ENCODE measurements at regions not wholly inside any gene's neighbourhood (a gene's known extent, or its start where the extent isn't known, plus 50 kb on each side); places are given as distances from the start of the nearest gene placed in this dataset.

DNA sequence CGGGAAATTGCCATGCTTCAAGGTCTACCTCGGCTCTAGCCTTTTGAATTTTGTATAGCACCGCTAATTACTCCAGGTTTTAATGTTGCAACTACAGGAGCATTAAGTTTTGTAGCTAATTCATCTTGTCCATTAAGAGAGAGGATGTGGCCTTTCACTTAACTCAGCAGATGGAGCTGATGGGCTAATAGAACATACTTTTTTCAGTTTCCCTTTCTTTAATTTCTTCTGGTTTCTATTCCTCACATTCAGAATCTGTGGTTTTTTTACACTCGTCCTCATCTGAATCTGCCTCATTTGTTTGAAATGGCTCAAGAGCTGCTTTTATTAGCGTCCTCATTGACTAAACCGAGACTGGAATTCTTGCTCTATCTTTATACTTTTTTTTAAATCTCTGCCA, 2085.7 kb upstream of the C9orf72 start:
- DNase-seq: no peak

DNA sequence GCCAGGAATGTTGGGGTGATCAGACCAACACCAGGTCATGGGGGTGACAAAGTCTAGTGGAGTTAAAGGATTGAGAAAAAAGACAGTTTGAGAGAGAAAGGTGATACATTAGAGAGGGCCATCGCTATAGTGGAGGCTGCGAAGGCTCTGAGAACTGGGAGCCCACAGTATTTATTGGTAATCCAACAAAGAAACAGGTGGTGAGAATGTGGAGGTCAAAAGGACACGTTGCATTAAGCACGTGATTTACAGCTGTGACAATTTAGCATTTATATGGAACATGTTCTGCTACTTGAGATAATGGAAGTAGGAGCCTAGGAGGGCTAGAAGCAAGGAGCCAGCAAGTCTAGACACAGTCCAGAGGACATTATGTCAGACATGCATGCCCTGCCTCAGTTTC, 2086.5 kb upstream of the C9orf72 start:
- DNase-seq: no peak

DNA sequence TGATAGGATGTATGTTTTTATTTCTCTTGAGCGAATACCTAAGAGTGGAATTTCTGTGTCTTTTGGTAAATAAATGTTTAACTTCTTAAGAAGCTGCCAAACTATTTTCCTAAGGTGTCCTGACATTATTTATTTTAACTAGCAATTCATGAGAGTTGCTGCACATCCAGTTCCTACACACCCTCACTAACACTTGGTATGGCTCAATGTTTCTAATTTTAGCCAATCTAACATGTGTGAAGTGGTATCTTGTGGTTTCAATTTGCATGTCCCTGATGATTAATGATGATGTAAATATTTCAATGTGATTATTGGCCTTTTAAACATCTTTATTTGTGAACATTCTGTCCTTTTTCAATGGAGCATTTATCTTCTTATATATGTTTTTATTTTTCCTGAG, 2095.5 kb upstream of the C9orf72 start:
- DNase-seq: no peak

DNA sequence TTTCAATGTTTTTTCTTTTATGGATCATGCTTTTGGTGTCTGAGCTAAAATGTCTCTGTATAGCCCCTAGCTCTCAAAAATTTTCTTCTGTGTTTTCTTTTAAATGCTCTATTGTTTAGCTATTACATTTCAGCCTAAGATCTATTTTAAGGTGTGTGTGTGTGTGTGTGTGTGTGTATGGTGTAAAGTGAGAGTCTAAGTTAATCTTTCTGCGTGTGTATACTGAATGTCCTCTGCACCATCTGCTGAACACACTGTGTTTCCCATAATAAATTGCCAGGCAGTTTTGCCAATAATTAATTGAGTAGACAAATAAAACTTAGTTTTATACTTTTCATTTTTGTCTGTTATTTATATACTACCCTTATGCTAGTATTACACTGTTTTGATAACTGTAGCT, 2096.3 kb upstream of the C9orf72 start:
- no peak for DNase-seq

DNA sequence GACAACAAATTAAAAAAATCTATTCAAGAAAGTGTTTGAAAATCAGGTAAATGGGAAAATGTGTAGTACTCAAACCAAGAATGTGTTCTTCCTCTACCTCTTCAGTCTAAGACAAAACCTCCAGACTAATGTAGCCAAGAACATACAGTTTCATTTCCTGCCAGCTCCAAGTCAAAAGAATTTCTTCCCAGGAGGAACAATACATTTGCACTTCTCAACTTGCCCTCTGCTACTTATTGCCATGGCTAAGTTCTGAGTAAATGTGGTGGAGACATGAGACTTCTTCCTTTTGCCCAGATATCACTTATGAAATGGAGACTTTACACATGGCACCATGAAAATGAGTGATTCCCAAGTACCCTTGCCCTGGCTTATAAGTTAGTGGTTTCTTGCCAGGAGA, 2112.2 kb upstream of the C9orf72 start:
- no peak for DNase-seq

DNA sequence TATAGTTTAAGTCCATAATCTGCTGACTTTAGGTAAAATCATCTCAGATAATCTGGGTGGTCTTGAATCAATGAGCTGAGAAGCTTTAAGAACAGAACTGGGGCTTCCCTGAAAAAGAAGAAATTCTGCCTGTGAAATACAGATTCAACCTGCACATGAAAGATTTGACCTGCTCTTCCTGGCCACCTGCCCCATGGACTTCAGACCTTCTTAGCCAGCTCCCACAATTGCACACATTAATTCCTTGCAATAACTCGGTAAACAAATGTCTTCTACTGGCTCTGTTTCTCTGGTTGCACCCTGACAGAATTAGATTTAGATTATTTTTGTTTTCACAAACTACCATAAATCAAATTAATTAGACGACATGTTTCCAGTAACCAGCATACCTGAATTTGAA, 2117.9 kb upstream of the C9orf72 start:
- DNase-seq: no peak

DNA sequence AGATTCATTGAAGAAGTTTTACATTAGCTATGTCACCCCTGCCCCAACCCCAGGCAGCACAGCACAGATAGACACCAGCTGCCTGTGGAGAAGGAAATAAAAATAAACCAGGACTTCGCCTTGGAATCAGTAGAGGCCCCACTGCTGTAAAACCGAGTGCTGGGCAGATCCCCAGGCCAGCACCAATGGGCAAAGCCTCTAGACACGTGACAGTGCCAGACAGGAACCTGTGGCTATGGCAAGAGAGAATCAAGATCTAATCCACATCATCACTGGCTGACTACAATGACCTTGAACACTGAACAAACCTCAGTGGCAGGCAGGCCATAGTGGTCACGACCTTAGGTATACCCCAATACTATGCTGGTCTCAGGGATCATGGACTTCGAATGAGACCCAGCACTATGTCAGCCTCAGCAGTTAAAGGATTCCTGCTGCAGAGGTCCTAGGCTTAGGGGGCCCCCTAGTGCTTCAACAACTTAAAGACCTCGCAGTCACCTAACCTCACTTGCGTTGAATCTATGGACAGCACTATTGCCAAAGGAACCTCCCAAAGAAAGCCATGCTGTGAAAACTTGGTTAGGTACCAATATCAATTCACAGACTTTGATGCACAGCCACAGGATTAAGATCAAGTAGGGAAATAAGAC, 2118.6 kb upstream of the C9orf72 start:
- no peak for DNase-seq

DNA sequence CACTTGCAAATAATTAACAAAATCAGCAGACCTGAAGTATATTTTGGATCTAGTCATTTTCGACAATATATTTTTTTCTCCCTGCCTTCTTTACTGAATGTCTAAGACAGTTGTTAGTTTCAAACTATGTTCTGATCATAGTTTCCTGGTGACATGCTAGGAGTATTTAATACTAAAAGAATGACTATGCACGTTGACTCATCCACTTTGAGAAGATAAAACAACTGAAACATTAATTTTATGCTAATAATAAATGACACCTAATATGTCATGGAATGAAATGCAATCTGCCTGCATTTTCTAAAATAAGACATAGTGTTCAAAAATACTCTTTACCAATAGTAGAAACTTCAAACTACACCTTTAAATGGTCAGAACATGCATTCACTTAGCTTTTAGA, 2123.7 kb upstream of the C9orf72 start:
- no peak for DNase-seq

DNA sequence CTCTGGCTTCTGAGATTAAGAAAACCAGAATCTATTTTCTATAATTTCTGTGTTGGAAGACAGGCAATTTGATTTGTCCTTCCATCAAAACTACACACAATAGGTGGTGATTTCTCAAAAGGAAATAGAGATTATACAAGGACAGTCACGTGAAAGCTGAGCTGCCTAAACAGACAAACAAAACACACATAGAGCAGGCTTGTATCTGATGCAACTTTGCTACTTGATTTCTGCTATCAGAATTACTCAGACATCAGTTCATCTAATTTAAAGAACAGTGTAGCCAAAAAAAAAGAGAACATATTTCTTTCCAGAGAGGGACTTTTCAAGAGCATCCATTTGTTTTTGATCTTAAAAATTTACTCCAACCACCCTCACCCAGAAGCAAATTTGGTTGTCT, 2128.3 kb upstream of the C9orf72 start:
- no peak for DNase-seq

DNA sequence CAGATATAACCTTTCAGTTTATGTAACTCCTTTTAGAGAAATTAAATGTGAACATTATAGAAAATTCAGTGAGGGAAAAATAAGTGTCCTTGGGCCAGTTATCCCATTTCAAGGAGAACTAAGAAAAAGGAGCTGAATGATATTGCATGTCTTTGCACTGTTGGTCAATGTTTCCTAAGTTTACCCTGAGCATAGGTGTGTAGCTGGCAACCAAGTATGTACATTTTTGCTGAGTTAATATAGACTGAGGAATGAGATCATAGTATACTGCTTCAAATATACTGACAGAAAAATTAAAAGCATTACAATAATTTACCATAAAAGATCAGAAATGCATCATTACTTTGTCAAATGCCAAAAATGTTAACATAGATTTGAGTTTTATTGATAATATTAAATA, 2128.7 kb upstream of the C9orf72 start:
- no peak for DNase-seq

DNA sequence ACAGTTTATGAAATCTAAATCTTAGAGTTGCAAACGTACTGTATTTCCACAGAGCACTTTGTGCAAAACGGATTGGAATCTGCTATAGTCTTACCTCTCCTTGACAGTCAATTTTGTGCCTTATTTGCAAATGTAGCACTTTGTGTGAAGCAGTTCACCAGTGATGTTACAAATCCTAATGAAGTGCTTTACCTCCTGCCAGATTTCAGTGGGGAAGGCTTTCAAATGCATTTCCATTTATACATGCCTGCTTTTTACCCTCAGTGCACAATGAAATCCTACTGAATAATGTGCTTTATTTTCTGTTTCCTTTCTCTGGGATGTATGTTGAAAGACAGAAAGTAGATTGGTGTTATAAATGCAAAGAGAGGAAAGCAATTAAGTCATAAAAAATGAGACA, 2141.6 kb upstream of the C9orf72 start:
- no peak for DNase-seq

DNA sequence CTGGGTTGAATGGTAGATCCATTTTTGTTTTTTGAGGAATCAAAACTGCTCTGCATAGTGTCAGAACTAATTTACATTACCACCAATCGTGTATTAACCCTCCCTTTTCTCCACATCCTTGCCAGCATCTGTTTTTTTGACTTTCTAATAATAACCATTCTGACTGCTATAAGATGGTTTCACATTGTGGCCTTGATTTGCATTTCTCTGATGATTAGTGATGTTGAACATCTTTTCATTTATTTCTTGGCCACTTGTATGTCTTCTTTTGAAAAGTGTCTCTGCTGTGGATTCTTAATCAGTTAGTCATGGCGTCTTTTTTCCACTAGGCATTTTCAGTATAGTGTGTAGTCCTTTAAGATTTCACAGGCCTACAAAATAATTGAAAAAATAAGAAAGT, 2144.3 kb upstream of the C9orf72 start:
- DNase-seq: no peak

DNA sequence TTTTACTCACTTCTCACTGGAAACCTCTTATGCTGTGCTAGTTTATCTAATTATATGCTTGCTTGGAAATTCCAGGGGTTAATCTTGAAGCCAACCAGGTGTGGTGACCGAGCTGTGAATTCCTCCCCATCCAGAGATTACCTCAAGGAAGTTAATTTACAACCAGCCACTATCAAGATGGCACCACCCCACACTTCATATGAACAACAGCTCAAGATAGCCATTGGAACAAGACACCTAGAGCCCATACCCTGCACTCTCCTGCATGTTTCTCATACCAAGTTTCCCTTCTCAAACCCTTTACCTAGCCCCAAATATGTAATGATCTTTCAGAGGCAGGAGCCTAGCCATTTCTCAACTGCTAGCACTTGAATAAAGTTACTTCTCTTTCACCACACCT, 2156.9 kb upstream of the C9orf72 start:
- DNase-seq: no peak

DNA sequence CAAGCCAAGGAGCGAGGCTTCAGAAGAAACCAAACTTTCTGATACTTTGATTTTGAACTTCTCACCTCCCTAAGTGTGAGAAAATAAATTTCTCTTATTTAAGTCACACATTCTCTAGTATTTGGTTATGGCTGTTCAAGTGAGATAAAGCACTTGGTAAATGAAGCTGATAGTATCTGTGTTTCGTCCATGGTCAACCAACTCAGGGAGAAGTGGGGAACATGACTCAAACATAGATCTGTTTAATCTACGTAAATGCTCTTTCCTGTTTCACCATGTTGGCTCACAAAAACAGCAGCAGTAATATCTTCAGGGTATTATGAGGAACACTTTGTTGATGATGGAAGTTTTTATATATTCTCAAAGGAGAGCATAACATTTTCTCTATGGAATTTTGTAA, 2167.2 kb upstream of the C9orf72 start:
- no peak for DNase-seq

DNA sequence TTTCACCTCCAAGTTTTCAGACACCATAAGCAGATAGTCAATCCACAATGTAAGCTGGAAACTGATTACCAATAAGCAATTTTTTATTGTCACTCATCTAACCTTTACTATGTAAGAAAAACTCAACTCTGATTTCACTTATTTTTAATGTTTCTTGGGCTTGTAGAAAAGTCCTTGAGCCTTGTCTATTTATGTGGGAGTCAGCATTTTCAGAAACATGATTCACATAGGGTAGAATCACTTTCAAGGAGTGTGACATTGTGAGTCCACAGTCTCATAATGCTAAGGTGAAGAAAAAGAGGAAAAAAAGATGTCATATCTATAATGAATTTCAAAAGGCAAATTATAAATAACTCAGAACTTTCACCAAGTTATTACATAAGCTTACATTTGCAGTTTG, 2167.9 kb upstream of the C9orf72 start:
- DNase-seq: no peak

DNA sequence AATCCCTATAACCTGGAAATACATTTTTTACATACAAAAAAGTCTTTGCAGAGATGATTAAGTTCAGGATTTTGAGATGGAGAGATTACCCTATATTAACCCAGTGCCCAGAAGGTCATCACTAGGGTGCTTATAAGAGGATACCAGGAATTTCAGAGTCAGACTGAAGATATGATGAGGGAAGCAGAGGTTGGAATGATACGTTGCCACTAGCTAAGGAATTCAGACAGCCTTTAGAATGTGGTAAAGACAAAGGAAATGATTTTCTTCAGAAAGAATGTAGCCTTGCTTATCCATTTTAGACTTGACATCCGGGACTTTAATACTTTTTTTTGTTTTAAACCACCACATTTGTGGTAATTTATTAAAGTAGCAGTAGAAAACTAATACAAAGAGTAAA, 2176.8 kb upstream of the C9orf72 start:
- no peak for DNase-seq

DNA sequence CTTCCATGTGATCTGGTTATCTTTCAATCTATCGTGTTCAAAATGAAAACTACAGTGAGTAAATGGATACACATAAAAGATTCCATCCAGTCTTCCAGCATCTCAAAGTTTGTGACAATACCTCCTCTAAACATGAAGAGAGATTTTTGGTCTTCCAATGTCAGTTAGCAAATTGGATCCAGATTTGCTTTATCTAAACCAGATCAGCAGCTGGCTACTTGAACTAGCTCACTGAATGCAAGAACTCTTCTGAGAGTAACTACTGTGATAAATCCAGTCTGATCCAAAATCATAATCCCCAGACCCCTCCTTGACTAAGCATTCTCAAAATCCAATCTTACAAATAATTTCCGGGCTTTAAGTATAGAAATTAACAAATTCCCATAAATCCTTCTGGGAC, 2177.9 kb upstream of the C9orf72 start:
- no peak for DNase-seq

DNA sequence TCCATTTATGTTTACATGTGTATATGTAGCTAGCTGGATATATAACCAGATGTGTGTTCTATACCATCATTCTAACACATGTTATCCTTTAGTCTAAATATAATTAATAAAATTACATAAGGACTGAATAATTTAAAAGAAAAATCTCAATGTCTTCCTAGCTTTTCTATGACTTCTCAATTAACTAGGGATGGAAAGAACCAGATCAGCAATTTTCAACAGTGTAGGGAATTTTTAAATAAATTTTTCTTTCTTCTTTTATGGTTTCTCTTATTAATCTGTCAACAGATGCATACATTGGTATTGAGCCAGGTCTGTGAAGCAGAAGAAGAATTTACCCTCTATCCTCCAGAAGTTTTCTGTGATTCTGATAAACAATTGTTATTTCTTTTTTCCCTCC, 2180.4 kb upstream of the C9orf72 start:
- no peak for DNase-seq

DNA sequence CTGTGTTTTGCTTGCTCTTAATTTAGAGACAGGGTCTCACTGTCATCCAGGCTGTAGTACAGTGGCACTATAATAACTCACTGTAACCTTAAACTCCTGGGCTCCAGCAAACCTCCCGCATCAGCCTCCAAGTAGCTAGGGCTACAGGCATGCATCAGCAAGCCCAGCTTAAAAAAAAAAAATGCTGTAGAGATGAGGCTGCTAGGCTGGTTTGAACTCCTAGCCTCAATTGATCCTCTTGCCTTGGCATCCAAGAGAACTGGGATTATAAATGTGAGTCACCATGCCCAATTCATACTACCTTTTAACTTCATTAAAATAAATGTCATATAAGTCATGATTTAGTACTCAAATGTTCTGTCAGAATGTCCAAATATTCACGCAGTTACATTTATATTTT, 2195.7 kb upstream of the C9orf72 start:
- no peak for DNase-seq

DNA sequence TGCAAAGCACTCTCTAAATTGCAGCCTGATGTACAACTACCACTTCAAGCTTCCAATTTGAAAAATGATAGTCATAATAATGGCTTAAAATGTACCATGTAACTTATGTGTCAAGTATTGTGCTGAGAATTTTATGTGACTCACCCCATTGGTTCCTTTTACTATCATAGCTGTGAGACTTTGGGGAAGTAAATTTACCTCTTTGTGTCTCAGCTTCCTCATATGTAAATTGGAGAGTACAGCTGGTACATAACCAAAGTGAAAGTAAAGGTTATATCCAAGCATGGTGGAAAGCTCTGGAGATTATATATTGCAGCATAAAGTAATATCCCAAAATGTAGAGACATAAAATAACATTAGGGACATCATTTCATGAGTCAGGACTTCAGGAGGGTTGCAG, 2200.4 kb upstream of the C9orf72 start:
- DNase-seq: no peak

DNA sequence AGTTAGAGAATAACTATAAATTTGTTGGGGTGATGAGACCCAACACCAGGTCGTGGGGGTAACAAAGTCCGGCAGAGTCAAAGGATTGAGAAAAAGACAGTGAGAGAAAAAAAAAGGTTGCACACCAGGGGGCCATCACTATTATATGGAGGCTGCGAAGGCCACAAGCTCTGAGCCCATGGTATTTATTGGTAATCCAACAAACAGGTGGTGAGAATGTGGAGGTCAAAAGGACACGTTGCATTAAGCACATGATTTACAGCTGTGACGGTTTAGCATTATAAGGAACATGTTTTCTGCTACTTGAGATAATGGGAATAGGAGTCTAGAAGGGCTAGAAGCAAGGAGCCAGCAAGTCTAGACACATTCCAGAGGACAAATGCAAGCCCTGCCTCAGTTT, 2202.2 kb upstream of the C9orf72 start:
- DNase-seq: no peak

DNA sequence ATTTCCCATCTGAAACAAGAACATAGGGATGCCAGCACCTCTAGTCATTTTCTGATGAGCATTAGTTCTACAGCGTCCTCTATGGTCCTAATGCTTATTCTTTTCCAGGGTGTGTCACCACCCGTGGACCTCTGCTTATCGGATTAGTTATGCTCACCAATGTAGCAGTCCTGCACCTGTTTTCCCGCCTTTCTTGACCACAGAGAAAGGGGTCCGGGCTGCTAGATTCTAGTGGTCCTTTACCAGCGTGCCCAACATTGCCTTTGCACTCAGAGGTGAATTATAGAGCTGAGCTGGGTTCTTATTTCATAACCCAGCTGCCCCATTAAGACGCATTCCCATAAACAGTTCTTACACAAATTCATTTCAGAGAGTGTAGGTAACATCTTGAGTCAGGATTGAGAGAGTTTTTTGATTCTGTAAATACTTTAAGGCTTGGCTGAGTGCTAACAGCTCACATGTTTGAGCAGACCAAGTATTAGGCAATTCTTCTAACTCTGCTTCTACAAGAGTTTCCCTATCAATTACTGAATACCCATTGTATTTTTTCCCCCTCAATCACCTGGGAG, 2205.1 kb upstream of the C9orf72 start:
- no peak for DNase-seq

DNA sequence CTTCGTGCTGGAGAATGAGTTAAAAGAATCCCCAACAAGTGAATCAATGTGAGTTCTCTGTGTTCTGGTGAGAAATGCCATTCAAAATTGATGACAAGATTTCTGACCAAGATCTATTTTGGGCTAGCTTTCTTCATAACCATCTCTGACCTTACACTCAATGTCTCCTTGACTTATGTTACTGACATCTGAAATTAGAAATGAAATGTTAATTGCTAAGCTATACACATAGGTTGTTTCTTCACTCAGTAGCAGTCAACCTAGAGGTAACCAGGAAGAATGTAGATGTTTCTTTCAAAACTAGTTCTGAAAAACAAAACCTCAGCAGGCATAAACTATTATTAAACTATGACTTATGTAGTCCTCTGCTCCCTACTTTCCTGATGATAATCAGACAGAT, 2220.7 kb upstream of the C9orf72 start:
- DNase-seq: no peak

DNA sequence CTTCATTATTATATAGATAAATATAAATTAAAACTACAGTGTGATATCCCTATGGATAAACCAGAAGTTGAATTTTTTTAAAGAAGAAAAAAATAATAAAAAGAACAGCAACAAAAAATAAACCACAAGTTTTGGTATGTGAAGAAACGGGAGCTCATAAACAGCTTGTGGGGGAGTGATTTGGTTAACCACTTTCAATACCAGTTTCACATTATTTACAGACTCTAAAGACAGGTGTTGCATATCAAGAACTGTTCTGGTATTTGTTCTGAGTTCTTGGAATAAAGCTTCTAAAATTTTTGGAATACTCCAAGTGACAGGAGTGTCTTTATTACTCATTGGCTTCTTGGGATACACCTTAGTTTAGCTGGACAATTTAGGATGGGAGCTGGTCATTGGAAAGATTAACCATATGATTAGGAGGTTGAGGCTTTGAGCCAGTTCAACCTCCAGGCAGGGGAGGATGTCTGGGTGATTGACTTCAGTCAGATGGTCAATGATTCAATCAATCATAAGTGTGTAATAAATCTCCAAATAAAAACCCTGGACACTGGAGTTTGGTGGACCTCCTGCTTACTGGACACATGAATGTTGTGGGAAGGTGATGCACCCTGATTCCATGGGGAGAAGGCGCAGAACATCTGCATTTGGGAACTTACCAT, 2223.1 kb upstream of the C9orf72 start:
- no peak for DNase-seq

DNA sequence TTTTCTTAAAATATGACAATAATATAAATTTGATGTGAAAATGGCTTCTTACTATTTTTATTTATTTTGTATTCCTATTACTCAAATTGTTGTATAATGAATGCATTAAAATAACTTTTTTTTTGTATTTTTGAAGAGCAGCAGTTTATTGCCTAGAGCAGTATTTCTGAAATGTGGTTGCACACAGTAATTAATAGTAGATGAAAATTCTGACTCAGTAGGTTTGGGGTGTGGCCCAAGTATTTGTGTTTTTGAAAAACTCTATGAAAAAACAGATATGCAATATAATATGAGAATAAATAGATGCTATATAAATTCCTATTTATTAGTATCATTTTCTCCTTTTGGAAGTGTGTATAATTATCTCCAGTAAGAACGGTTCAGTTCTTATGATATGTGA, 2225.3 kb upstream of the C9orf72 start:
- DNase-seq: no peak

Measured in activated CD8-positive, alpha-beta memory T cell treated with anti-CD3 and anti-CD28 coated beads for 24 hours (primary cell).